ENCODE measurements at regions not wholly inside any gene's neighbourhood (a gene's known extent, or its start where the extent isn't known, plus 50 kb on each side); places are given as distances from the start of the nearest gene placed in this dataset.
"Not testable (repeated sequence)": the region's sequence is repeated elsewhere in the genome, so short reads cannot be mapped to it uniquely, and the experiment has no call there.

GRCh38 chr10:45056806-45057205, 56.1 kb downstream of the ZNF22 start:
- not testable (repeated sequence) for DNase-seq

- DNase-seq = no peak
Observed at GRCh38 chr10:45058580-45058979, 57.9 kb downstream of the ZNF22 start.

- DNase-seq = no peak
Observed at GRCh38 chr10:45058992-45059561, 58.4 kb downstream of the ZNF22 start.

DNA sequence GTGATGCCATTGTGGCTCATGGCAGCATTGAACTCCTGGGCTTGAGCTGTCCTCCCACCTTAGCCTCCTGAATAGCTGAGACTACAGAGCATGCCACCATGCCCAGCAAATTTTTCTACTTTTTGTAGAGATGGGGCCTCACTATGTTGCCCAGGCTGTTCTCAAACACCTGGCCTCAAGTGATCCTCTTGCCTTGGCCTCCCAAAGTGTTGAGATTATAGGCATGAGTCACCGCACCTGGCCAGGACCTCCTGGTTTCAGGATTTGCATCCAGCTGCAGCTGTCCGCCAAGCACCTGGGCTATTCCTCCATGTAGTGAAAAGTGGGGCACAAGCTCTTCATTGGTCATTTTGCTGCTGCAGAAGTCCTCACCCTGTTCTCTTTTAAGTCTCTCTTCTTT, 58.9 kb downstream of the ZNF22 start:
- DNase-seq = no peak

DNA sequence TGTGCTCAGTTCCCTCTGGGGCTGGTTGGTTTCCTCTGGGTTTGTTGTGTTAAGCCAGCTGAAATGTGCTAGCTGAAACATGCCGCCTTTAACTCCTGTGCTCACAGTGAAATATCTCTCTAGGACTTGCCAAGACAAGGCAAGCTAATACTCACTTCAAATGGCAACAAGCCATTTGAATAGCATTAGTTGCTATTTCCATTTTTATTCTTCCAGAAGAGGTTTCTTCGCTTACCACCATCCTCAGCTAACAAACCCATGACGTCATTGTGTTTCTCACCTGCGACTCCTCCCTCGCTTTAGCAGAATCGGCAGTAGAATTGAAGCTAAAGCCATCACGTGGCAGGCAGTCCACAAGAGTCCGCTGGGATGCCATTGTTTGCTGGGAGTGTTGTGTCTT, 61.3 kb downstream of the ZNF22 start:
- no peak for DNase-seq

DNA sequence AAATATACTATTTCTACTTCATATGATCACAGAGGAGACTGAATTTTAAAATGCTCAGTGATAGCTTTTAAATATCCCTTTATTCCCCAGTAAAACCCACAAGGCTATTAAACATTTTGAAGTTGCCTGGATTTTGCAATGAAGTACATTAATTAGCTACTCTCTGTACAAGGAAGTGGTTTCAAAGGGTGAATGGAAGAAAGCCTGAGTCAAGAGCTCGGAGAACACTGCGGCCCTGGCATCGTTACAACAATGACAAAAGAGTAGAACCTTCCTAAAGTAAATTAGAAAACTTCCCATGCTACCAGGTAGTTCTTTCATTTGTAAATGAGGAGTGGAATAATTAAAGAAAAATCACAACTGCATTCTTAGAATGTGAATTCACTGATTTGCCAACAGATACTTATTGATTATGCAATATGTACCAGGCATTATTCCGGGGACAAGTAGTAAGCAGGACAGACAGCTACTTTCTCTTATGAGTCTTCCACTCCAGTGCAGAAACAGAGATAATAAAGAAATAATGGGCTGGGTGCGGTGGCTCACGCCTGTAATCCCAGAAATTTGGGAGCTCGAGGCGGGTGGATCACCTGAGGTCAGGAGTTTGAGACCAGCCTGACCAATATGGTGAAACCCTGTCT, 63.0 kb downstream of the ZNF22 start:
- DNase-seq = no peak

DNA sequence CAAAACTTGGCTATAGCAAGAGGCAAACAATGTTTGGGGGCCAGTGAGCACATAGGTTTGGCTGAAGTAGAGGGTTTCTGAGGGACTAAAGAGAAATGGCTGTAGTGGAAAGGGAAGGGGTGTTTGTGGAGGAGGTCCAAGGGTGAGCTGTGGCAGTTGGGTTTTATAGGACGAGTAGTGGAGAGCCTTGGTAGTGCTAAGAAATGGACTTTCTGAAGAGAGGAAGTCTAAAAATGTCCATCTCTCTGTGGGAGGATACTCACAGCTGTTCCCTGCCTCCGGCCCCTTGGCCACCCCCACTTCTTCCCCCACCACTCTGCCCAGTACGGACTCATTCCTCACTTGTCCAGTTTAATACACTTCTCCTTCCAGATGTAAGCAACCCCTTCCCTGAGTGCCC, 64.3 kb downstream of the ZNF22 start:
- no peak for DNase-seq

- DNase-seq = no peak
Observed at GRCh38 chr10:45071043-45071813, 70.5 kb downstream of the ZNF22 start.

DNA sequence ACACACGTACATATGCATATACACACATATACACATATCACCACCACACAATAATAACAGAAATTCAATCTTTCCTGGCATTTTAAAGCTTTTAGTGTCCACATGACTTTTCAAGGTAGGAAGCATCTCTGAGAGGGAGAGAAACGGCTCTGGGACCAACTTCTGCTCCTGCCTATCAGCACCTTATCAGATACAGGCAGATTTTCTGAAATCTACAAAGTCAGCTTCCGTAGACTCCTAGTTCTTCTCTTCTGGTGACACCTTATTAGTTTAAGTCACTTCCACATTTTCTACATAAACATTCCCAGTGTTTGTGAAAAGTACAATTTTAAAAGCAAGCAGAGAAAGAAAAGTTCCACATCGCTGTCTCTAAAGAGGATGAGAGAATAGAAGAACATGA, 74.5 kb downstream of the ZNF22 start:
- DNase-seq = no peak

DNA sequence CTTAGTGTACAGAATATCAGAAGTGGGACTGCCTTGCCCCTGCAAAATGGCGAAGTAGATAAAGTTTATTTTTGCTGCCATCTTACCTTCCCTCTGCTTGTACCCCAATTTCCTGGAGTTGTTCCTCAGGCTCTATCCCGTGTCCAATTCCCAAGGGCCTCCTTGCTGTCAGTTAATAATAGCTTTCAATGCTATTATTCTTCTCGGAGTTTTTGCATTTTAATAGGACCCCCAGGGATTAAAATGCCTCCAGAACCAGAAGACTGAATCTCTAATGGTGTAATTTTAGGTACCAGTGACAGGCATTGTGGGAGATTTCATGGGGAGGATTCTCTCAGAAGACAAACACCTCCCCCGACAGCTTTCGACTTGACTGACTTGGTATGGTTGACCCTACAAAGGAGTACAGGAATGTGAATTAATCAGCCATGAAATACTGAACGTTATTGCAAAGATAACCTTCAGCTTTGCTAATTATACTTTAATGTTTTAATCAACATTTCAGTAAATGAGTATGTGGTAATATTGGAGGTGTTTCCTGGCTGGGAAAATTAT, 75.2 kb downstream of the ZNF22 start:
- DNase-seq = no peak

GRCh38 chr10:45076891-45077290, 76.2 kb downstream of the ZNF22 start:
- no peak for DNase-seq

DNA sequence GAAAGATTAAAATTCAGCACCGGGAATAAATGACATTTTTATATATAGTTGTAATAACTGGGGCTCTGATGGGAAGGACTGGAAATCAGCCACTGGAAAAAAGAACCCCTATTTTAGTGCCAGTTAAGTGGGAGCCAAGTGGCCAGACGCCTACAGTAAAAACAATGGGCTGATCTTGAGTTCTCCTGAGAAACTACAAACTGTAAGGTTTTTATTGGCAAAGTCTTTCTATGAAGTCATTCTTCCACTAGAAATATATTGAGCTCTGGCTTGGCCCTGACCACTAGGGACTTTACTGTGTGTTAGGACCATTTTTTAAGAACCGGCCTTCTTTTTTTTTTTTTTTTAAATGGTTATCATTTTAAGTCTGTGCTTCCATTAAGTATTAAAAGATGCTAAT, 79.6 kb downstream of the ZNF22 start:
- DNase-seq = no peak

- no peak for DNase-seq
Observed at GRCh38 chr10:45082176-45082575, 81.5 kb downstream of the ZNF22 start.

DNA sequence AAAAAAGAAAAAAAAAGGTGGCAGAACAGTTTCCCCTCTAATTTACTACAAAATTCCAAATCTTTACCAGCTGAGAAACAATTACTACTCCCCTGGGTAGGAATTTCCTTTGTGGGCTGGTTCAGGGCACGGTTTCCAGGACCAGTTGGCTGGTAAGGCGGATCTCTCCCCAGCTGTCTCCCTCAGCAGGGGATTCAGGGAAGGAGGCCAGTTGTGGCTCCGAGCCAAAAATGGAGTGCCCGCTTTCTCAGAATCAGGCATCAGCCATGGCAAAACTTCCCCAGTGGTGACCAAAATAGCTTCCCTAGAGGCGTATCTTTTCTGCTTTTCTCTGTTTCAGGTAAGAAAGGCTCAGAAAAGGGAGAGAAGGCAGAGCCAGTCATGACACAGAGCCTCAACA, 91.2 kb downstream of the ZNF22 start:
- DNase-seq = peak; percentile 0

GRCh38 chr10:45093945-45094344, 93.2 kb downstream of the ZNF22 start:
- no peak for DNase-seq

DNA sequence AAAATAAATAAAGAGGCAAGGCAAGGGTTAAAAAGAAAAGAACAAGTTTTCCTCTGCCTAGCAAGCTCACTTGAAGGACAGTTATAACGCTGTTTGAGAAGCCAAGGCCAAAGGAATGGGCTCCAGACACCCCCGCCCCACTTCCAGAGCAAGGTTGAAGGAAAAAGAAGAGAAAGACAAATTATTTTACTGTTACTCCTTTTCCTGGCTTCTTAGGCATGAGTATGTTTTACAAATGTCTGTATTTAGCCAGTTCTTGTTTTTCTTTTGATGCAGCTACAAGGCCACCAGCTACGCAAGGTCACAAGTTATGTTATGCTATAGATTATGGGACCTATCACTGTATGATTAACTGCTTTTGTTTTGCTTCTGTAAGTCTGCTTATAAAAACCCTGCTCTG, 94.6 kb downstream of the ZNF22 start:
- no peak for DNase-seq

DNA sequence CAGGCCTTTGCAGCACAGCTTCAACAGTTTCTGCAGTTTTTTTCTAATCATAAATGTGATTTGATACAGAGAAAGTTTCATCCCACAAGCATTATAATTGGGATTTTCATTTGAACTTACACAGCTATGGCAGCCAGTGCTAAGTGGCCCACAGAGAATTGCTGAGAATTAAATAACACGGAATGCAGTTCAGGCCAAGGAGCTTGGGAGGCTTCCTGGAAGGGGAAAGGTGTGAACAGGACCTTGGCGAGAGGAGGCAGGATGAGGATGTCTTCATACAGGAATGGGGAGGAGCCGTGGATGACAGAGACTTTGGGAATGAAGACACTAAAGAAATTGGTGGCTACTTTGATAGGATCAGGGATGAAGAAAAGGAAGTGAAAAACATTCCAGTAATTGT, 95.3 kb downstream of the ZNF22 start:
- DNase-seq = no peak

DNA sequence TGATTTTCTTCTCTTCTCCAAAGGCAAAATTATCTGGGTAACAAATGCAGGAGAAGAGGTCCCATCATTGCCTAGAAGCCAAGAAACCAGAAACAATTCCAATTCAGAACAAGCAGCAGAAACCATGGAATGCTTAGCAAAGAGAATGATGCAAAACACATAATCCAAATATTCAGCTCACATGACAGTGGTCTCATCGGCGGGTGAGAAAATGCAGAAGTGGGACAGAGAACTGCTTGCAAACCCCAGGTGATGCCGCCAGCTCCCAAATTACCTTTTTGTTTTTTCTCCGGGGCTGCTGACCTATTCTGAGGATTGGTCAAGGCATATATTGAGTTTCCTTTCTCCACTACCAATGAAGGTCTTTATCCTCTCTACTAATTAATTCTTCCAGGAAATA, 99.7 kb downstream of the ZNF22 start:
- no peak for DNase-seq

DNA sequence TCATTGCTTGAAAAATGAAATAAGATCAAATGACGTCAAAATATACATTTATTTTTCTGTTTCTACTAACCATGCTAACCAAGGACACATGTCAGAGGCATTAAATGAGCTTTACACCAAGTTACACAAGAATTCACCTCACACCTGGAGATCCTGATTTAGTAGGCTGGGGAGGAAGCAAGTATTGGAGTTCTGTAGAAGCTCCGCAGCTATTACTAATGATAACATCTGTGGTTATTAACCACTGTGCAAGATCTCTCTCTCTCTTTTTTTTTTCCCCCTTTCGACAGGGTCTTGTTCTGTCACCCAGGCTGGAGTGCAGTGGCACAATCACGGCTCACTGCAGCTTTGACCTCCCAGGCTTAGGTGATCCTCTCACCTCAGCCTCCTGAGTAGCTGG, 104.0 kb downstream of the ZNF22 start:
- DNase-seq = no peak

DNA sequence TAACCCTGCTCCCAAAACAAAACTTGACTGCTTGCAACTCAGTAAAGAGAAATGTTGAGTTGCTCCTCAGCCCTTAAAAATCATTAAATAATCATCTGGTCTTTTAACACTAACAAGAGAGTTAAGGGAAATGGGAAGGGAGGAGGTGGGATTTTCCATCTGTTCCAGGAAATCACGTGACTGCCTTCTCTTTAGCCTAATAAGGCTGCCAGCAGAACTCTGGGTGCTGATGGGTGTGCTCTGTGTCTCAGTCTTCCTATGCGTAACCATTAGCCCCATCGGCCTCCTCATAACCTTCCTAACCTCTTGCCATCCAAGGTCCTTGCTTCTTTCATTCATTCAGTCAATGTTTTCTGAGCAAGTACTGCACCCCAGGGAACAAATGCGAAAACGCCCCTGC, 104.6 kb downstream of the ZNF22 start:
- DNase-seq = not testable (repeated sequence)

DNA sequence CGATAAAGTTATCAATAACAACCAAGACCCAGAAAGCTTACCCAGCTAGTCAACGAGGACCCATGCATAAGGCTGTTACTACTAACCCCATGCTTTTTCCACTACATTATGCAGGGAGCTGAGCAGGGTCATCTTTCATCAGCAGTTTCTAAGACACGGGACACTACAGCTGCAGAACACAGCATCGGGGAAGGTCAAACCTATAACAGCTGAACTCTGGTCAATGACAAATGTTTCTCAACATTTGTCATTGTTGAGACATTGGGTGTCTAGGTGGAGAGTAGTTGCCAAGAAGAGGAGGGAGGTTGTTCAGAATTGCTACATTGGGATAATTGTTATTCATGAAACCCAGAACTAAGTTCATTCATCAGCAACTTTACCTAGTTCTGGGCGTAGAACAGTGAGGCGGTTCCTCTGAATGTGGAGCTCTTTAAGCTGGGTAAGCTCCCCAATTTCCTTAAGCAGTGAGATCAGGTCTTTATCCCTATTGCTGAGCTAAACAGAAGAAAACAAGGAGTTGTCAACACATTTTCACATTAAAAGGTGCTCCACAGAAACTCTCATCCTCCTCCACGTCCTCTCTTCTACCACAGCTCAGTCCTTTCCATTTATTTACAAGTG, 105.6 kb downstream of the ZNF22 start:
- no peak for DNase-seq

DNA sequence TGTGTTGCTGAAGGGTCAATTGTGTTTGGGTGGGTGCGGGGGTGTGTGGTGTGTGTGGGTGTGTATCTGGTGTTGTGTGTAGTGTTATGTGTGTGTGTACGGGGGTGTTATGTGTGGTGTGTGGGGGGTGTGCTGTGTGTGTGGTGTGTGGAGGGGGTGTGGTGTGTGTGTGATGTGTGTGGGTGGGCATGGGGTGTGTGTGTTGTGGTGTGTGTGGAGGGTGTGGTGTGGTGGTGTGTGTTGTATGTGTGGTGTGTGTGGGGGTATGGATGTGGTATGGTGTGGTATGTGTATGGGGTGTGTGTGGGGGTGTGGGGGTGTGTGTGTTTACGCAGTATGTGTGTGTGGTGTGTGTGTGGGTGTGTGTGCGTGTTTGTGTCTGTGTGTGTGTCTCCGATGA, 110.8 kb downstream of the ZNF22 start:
- no peak for DNase-seq

- not testable (repeated sequence) for DNase-seq
Observed at GRCh38 chr10:45117940-45118339, 117.2 kb downstream of the ZNF22 start.

DNA sequence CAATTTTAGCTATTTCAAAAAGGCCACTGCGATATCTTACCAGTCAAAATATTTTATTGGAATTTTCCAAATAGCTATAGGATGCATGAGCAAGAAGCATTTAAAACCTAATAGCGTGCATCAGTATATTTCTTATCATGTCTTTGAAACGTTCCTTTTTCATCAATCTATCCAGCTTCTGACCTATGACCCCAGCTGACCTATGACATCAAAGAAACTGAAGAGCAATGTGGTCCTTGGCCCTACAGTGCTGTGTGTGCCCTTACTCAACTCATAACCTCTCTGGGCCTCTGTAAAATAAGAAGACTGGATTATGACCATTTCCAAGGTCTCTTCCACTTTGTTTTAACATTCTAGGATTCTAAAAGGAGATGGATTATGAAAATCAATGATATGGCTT, 118.2 kb downstream of the ZNF22 start:
- no peak for DNase-seq
